OCI-LY7 (cell line): ENCODE measurements at regions not wholly inside any gene's neighbourhood (a gene's known extent, or its start where the extent isn't known, plus 50 kb on each side); places are given as distances from the start of the nearest gene placed in this dataset.

ENCODE experiments used
- BruUV-seq: library from RNA; stranded (reverse); fragments of 400-500 nt; replicated peaks from 2 replicates; lab custom pipeline; 2021; lab: Mats Ljungman, UMichigan
- CTCF ChIA-PET: fragments of 300-600 bp; sonication (Branson Sonifier 250); formaldehyde crosslinking; loops from one replicate; lab custom pipeline; 2022; ENCODE audit warnings: antibody characterized with exemption; ENCODE audit not compliant: unreplicated experiment; lab: Charles Lee
- POLR2A ChIA-PET: fragments of 300-600 bp; sonication (Branson Sonifier 250); formaldehyde crosslinking; loops from one replicate; lab custom pipeline; 2022; ENCODE audit warnings: antibody characterized with exemption; lab: Charles Lee
- DNase-seq: peaks from one replicate; pipeline ENCODE4 v3.0.0-alpha.2; 2015; ENCODE audit warnings: low spot score
- H2AFZ ChIP-seq: fragments of 200-600 bp; sonication (generic), shearing (Covaris generic); 2 replicates; pipeline ENCODE4 v1.6.1; 2014; ENCODE audit warnings: mild to moderate bottlenecking, antibody characterized with exemption, low read length, moderate library complexity
- H3K27ac ChIP-seq: fragments of 200-600 bp; sonication (generic); 2 replicates; pipeline ENCODE4 v1.5.1; 2014; ENCODE audit warnings: mixed run types, low read depth, mild to moderate bottlenecking, moderate library complexity, low read length, inconsistent platforms; ENCODE audit not compliant: poor library complexity, severe bottlenecking
- H3K36me3 ChIP-seq: fragments of 200-600 bp; sonication (generic); 2 replicates; pipeline ENCODE4 v1.6.1; 2014; ENCODE audit warnings: mild to moderate bottlenecking, antibody characterized with exemption, low read length, moderate library complexity, mixed read lengths; ENCODE audit not compliant: insufficient read depth
- H3K4me1 ChIP-seq: fragments of 200-600 bp; sonication (generic); 2 replicates; pipeline ENCODE4 v1.5.1; 2014; ENCODE audit warnings: mild to moderate bottlenecking, low read length; ENCODE audit not compliant: insufficient read depth, poor library complexity, severe bottlenecking
- H3K4me2 ChIP-seq: fragments of 200-600 bp; sonication (generic); 2 replicates; pipeline ENCODE4 v1.6.1; 2014; ENCODE audit warnings: mild to moderate bottlenecking, low read length
- H3K4me3 ChIP-seq: fragments of 200-600 bp; sonication (generic); 2 replicates; pipeline ENCODE4 v1.5.1; 2014; ENCODE audit warnings: mild to moderate bottlenecking, low read depth, low read length; ENCODE audit not compliant: poor library complexity, severe bottlenecking
- H3K79me2 ChIP-seq: fragments of 200-600 bp; sonication (generic); 2 replicates; pipeline ENCODE4 v1.6.1; 2016; ENCODE audit warnings: low read depth, mild to moderate bottlenecking, low read length, moderate library complexity, mixed read lengths; ENCODE audit not compliant: insufficient read depth
- H3K9me2 ChIP-seq: fragments of 200-600 bp; sonication (generic); 2 replicates; pipeline ENCODE4 v1.6.1; 2016; ENCODE audit warnings: mild to moderate bottlenecking, low read length, mixed read lengths; ENCODE audit not compliant: insufficient read depth
- H3K9me3 ChIP-seq: fragments of 200-600 bp; sonication (generic); 2 replicates; pipeline ENCODE4 v1.6.1; 2014; ENCODE audit warnings: mild to moderate bottlenecking, mixed run types, low read length, mixed read lengths
- H4K20me1 ChIP-seq: fragments of 200-600 bp; sonication (generic); 2 replicates; pipeline ENCODE4 v1.6.1; 2014; ENCODE audit warnings: mild to moderate bottlenecking, antibody characterized with exemption, low read length, moderate library complexity, mixed read lengths; ENCODE audit not compliant: insufficient read depth
- EZH2phosphoT487 ChIP-seq: fragments of 200-600 bp; sonication (generic); IDR thresholded peaks from 2 replicates; pipeline ENCODE4 v1.6.1; 2018; ENCODE audit warnings: low read depth, borderline replicate concordance, mild to moderate bottlenecking, mixed run types, antibody characterized with exemption, low read length, moderate library complexity, mixed read lengths
- intact Hi-C: fragments of 100-400 bp; cut with micrococcal nuclease; formaldehyde crosslinking; loops from one replicate; pipeline ENCODE4 v1.10.0; 2022; ENCODE audit not compliant: unreplicated experiment
- TF ChIP-seq, protein P1 (sequence below): fragments of 200-600 bp; sonication (generic); conservative IDR thresholded peaks from 2 replicates; pipeline ENCODE4 v1.5.1; 2014; ENCODE audit warnings: mild to moderate bottlenecking, antibody characterized with exemption, low read length, moderate library complexity, mixed read lengths

DNA sequence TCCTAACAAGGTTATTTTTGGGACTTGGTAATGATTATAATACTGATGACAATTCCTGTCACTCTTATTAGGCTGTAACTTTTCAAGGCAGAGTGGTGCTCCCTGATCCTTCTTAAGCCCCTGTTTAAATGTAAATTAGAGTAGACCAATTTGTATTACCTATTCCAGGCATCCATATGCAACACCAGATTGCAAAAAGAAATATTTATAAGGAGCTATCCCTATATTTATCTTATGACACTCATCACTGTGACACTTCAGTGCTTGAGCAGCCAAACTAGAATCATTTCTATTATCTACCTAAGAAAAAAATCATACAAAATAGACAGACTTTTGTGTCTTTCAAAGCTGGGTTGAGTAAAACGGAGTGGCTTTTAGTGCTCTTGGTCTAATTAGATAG is 462.7 kb downstream of the ADGRL2 start:
- Histone ChIP-seq H3K4me2 (no peak overlapping the region), H3K27ac (no peak overlapping the region), H4K20me1 (no peaks in the 10 kb centered on the region), H3K79me2 (no peaks in the 10 kb centered on the region), H3K4me1 (no peaks in the 10 kb centered on the region), H3K9me2 (no peaks in the 10 kb centered on the region), H3K36me3 (no peaks in the 10 kb centered on the region), H3K9me3 (no peaks in the 10 kb centered on the region), H2AFZ (no peak overlapping the region), H3K4me3 (no peak overlapping the region)
- ChIA-PET CTCF (no interaction called here), POLR2A (interaction anchor here (0.8 kb wide), 1 partner anchor 51 kb away, joined by 3 read pairs; no protein-coding TSS in a partner anchor)
- TF ChIP-seq, protein P1, sequence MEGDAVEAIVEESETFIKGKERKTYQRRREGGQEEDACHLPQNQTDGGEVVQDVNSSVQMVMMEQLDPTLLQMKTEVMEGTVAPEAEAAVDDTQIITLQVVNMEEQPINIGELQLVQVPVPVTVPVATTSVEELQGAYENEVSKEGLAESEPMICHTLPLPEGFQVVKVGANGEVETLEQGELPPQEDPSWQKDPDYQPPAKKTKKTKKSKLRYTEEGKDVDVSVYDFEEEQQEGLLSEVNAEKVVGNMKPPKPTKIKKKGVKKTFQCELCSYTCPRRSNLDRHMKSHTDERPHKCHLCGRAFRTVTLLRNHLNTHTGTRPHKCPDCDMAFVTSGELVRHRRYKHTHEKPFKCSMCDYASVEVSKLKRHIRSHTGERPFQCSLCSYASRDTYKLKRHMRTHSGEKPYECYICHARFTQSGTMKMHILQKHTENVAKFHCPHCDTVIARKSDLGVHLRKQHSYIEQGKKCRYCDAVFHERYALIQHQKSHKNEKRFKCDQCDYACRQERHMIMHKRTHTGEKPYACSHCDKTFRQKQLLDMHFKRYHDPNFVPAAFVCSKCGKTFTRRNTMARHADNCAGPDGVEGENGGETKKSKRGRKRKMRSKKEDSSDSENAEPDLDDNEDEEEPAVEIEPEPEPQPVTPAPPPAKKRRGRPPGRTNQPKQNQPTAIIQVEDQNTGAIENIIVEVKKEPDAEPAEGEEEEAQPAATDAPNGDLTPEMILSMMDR = no peak
- no peak for TF ChIP-seq EZH2phosphoT487
- no TSS peak for BruUV-seq
- DNase-seq = no peak
- intact Hi-C loops = no loop called here

DNA sequence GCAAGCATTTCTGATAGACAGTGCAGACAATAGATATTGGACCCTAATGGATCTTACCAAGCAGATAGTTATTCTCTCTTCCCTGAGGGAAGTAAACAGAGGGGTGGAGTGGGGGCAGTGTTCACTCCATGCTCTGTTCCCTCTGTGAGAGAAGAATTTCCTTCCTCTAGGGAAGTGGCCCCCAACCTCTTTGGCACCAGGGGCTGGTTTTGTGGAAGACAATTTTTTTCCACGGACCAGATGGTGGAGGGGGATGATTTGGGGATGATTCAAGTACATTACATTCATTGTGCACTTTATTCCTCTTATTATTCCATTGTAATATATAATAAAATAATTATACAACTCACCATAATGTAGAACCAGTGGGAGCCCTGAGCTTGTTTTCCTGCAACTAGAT is 459.9 kb downstream of the ADGRL2 start:
- Histone ChIP-seq H3K4me1 (no peaks in the 10 kb centered on the region), H3K79me2 (no peaks in the 10 kb centered on the region), H4K20me1 (no peaks in the 10 kb centered on the region), H3K9me2 (no peaks in the 10 kb centered on the region), H3K4me3 (no peak overlapping the region), H3K4me2 (no peak overlapping the region), H3K9me3 (no peaks in the 10 kb centered on the region), H2AFZ (no peak overlapping the region), H3K27ac (no peak overlapping the region), H3K36me3 (no peaks in the 10 kb centered on the region)
- DNase-seq = no peak
- intact Hi-C loops = no loop called here
- ChIA-PET POLR2A (interaction anchor here (0.6 kb wide), 1 partner anchor 14 kb away, joined by 3 read pairs; no protein-coding TSS in a partner anchor), CTCF (no interaction called here)
- BruUV-seq = no TSS peak
- TF ChIP-seq EZH2phosphoT487 = no peak

DNA sequence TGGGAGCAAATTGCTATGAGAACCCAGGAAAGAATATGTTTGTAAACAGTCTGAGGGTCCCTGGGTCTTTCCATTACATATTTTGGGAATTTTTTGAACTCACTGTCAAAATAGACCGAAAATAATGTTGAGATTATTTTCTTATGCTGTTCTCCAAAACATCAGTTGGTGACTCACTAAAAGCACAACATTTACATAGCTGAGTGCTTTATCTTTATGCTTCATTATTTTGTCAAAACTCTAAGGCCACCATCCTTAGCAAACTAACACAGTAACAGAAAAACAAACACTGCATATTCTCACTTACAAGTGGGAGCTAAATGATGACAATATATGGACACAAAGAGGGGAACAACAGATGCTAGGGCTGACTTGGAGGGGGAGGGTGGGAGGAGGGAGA is 459.3 kb downstream of the ADGRL2 start:
- no peaks in the 10 kb centered on the region for H3K9me3 ChIP-seq
- no peak overlapping the region for H3K27ac ChIP-seq
- no peak overlapping the region for H3K4me2 ChIP-seq
- intact Hi-C loops = no loop called here
- H4K20me1 ChIP-seq = no peaks in the 10 kb centered on the region
- no peak overlapping the region for H2AFZ ChIP-seq
- no peaks in the 10 kb centered on the region for H3K4me1 ChIP-seq
- H3K79me2 ChIP-seq = no peaks in the 10 kb centered on the region
- ChIA-PET CTCF (no interaction called here), POLR2A (interaction anchor here (0.6 kb wide), 1 partner anchor 14 kb away, joined by 3 read pairs; no protein-coding TSS in a partner anchor)
- TF ChIP-seq, protein P1 = no peak
- no peak for TF ChIP-seq EZH2phosphoT487
- no peaks in the 10 kb centered on the region for H3K36me3 ChIP-seq
- DNase-seq = no peak
- no peaks in the 10 kb centered on the region for H3K9me2 ChIP-seq
- BruUV-seq = no TSS peak
- H3K4me3 ChIP-seq = no peak overlapping the region
